GM04503 (cell line): ENCODE measurements at regions not wholly inside any gene's neighbourhood (a gene's known extent, or its start where the extent isn't known, plus 50 kb on each side); places are given as distances from the start of the nearest gene placed in this dataset.

Experiments used
- DNase-seq: peaks from one replicate; pipeline ENCODE4 v3.0.0-alpha.2; 2012; ENCODE audit warnings: low read depth

- peak; percentile 25 for DNase-seq
Measured at GRCh38 chr1:218642033-218642948, 297.2 kb downstream of the TGFB2 start.

GRCh38 chr1:218643281-218643680 is 298.1 kb downstream of the TGFB2 start:
- DNase-seq: no peak

- DNase-seq: no peak
Measured at GRCh38 chr1:218643926-218644325, 298.8 kb downstream of the TGFB2 start.

- DNase-seq: no peak
Measured at GRCh38 chr1:218646288-218646687, 301.2 kb downstream of the TGFB2 start.

GRCh38 chr1:218656301-218657037 is 311.3 kb downstream of the TGFB2 start:
- DNase-seq: peak; percentile 45

GRCh38 chr1:218658269-218658668 is 313.1 kb downstream of the TGFB2 start:
- no peak for DNase-seq

GRCh38 chr1:218658899-218659298 is 313.8 kb downstream of the TGFB2 start:
- DNase-seq: no peak

GRCh38 chr1:218659911-218660677 is 315.0 kb downstream of the TGFB2 start:
- DNase-seq: no peak

GRCh38 chr1:218660678-218661053 is 315.5 kb downstream of the TGFB2 start:
- peak; percentile 58 for DNase-seq

- DNase-seq: no peak
Measured at GRCh38 chr1:218661411-218661810, 316.3 kb downstream of the TGFB2 start.

GRCh38 chr1:218664385-218665170 is 319.4 kb downstream of the TGFB2 start:
- DNase-seq: no peak

- peak; percentile 31 for DNase-seq
Measured at GRCh38 chr1:218665221-218665620, 320.1 kb downstream of the TGFB2 start.

- no peak for DNase-seq
Measured at GRCh38 chr1:218666263-218666662, 321.1 kb downstream of the TGFB2 start.

GRCh38 chr1:218667781-218668516 is 322.8 kb downstream of the TGFB2 start:
- no peak for DNase-seq

GRCh38 chr1:218669431-218669830 is 324.3 kb downstream of the TGFB2 start:
- DNase-seq: no peak

- DNase-seq: no peak
Measured at GRCh38 chr1:218670875-218671274, 325.7 kb downstream of the TGFB2 start.

GRCh38 chr1:218671573-218671972 is 326.4 kb downstream of the TGFB2 start:
- DNase-seq: no peak

- no peak for DNase-seq
Measured at GRCh38 chr1:218673170-218673569, 328.0 kb downstream of the TGFB2 start.

- peak; percentile 43 for DNase-seq
Measured at GRCh38 chr1:218674280-218674773, 329.2 kb downstream of the TGFB2 start.

GRCh38 chr1:218677026-218677425 is 331.9 kb downstream of the TGFB2 start:
- no peak for DNase-seq

GRCh38 chr1:218679391-218679790 is 334.3 kb downstream of the TGFB2 start:
- DNase-seq: no peak
